ENCODE measurements at regions not wholly inside any gene's neighbourhood (a gene's known extent, or its start where the extent isn't known, plus 50 kb on each side); places are given as distances from the start of the nearest gene placed in this dataset.

DNA sequence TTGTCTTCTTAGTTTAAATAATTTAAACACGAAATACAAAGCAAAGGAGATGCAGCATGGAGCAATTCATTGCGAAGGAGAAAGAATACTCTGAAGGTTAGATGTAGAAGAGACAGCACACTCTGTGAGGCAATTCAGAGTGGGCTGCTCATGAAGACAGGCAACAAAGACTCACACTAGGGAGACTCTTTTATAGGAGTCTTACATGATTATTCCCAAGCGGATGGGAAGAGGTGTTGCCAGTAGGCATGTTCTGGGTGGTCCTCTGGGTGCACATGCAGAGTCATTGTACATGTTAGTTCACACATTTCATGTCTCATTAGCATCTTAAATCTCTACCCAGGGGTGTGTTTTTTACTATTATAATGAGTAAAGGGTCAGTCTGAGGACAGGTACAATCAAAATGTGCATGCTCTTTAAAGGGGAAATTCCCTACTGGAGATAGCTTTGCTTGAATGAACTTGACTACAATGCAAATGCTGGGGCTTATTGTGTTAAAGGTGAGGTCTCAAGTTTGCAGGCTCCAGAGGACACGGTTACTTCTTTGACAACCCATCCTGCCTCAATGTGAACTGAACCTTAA, 275.5 kb downstream of the CDH19 start:
- Mint-ChIP-seq H3K27me3 (peaks cover 3% of the 10 kb centered on the region), H3K36me3 (no peaks in the 10 kb centered on the region), H3K4me1 (ENCODE audit: unreplicated experiment) (no peaks in the 10 kb centered on the region), H3K9me3 (no peaks in the 10 kb centered on the region), H3K4me3 (no peak overlapping the region), H3K27ac (no peak overlapping the region)
- no peak for DNase-seq (ENCODE audit: extremely low spot score, unreplicated experiment)
- TF ChIP-seq, protein P1, sequence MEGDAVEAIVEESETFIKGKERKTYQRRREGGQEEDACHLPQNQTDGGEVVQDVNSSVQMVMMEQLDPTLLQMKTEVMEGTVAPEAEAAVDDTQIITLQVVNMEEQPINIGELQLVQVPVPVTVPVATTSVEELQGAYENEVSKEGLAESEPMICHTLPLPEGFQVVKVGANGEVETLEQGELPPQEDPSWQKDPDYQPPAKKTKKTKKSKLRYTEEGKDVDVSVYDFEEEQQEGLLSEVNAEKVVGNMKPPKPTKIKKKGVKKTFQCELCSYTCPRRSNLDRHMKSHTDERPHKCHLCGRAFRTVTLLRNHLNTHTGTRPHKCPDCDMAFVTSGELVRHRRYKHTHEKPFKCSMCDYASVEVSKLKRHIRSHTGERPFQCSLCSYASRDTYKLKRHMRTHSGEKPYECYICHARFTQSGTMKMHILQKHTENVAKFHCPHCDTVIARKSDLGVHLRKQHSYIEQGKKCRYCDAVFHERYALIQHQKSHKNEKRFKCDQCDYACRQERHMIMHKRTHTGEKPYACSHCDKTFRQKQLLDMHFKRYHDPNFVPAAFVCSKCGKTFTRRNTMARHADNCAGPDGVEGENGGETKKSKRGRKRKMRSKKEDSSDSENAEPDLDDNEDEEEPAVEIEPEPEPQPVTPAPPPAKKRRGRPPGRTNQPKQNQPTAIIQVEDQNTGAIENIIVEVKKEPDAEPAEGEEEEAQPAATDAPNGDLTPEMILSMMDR (conservative IDR thresholded peaks at IDR 0.05): no peak

DNA sequence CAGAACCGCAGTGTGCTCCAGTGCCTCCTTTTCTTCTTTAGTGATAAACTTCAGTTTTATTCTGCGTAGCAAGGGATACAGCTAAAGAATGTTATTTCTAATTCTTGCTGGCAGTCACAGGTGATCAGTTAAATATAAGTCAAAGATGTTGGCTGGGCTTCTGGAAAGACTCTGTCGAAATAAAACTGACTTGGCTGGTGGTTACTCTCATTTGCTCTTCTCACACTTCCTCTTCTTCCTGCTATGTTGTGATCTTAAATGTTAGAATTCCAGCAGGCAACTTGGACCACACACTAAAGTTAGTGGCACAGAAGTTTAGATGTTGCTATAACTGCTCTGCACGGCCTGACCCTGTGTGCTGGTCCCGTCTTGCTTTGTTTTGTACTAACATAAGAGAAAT, 278.6 kb downstream of the CDH19 start:
- no peaks in the 10 kb centered on the region for H3K36me3 Mint-ChIP-seq
- H3K27ac Mint-ChIP-seq: no peak overlapping the region
- peaks cover 6% of the 10 kb centered on the region for H3K27me3 Mint-ChIP-seq
- TF ChIP-seq, protein P1 (conservative IDR thresholded peaks at IDR 0.05): no peak
- H3K9me3 Mint-ChIP-seq: no peaks in the 10 kb centered on the region
- no peak for DNase-seq (ENCODE audit: extremely low spot score, unreplicated experiment)
- no peak overlapping the region for H3K4me3 Mint-ChIP-seq
- no peaks in the 10 kb centered on the region for H3K4me1 Mint-ChIP-seq (ENCODE audit: unreplicated experiment)

DNA sequence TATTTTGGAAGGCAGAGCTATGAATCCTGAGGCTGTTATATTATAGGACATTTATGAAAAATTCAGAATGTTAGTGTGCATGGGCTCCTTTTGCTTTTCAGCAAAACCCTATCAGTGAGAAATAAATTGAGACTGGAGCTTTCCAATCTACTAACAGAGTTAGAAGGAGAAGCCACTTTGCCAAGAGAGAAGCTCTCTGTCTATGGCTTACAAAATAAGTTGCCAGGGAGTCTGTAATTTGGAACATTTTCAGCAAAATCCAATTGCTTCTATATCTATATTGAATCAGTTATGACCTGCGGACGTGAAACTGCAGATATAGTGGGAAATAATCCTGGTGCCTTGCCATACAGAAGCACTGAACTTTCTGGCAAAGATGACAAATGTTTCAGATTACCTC, 279.3 kb downstream of the CDH19 start:
- H3K27ac Mint-ChIP-seq: no peak overlapping the region
- no peak overlapping the region for H3K4me3 Mint-ChIP-seq
- TF ChIP-seq, protein P1 (conservative IDR thresholded peaks at IDR 0.05): no peak
- no peaks in the 10 kb centered on the region for H3K4me1 Mint-ChIP-seq (ENCODE audit: unreplicated experiment)
- no peaks in the 10 kb centered on the region for H3K36me3 Mint-ChIP-seq
- no peaks in the 10 kb centered on the region for H3K9me3 Mint-ChIP-seq
- H3K27me3 Mint-ChIP-seq: peaks cover 6% of the 10 kb centered on the region
- no peak for DNase-seq (ENCODE audit: extremely low spot score, unreplicated experiment)

DNA sequence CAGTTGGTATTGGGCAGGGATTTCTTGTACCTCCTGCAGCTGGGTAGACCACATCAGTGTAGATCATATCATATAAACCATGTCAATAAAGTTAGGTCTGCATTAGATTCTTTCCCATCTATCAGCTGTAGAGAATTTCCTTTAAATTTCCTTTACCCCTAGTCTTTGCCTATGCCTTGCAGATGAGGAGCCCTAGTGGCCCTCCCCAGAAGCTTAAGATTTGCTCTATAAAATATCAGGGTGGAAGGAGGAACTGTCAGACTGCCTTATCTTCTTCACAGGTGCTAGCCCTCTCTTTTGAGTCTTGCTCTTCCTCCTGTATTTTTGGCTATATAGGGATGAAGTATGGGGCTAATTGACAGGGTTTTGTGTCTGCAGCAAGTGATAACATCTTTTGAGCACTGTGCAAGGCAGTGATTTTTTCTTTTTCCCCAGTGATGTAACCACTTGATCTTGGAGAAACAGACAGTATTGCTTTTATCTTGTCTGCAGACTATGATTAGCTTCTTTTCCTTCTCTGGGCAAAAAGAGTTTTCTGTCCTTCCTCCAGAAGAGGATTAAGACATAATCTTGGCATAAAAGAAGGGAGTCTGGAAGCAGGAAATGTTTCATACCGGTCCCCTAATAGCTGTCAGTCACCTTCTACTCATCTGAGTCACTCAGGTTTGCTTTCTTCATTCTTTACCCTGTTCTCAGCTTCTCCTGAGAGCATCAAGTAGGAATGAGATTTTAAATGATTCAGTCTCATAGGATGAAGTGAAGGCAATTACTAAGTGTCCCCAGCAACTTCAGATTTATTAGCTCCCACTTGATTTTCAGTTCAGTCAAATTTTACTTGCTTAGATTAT, 286.4 kb downstream of the CDH19 start:
- Mint-ChIP-seq H3K9me3 (no peaks in the 10 kb centered on the region), H3K4me1 (ENCODE audit: unreplicated experiment) (no peaks in the 10 kb centered on the region), H3K27me3 (peaks cover 23% of the 10 kb centered on the region), H3K36me3 (no peaks in the 10 kb centered on the region), H3K4me3 (no peak overlapping the region), H3K27ac (no peak overlapping the region)
- TF ChIP-seq, protein P1 (conservative IDR thresholded peaks at IDR 0.05): no peak
- DNase-seq (ENCODE audit: extremely low spot score, unreplicated experiment): no peak

DNA sequence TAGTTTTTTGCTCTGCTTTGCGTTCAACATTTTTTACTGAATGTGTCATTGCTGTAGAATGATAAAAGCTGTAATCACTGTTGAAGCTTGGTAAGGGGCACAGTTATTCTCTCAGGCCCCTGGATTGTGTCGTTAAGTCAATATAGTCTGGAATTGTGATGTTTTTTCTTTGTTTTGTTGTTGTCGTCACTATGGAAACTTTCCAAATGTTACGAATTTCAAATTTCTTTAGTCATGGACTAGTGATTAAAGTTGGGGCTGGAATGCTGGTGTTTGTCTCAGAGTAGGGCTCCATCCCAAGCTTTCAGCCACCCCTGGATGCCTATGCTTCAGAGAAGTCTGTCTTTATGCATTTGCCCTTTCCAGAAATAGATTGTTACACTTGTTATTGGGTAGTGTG, 287.2 kb downstream of the CDH19 start:
- Mint-ChIP-seq H3K27me3 (peaks cover 26% of the 10 kb centered on the region), H3K36me3 (no peaks in the 10 kb centered on the region), H3K27ac (no peak overlapping the region), H3K9me3 (no peaks in the 10 kb centered on the region), H3K4me1 (ENCODE audit: unreplicated experiment) (no peaks in the 10 kb centered on the region), H3K4me3 (no peak overlapping the region)
- TF ChIP-seq, protein P1 (conservative IDR thresholded peaks at IDR 0.05): no peak
- DNase-seq (ENCODE audit: extremely low spot score, unreplicated experiment): no peak

Data from type B pancreatic cell (in vitro differentiated cells).